GM03348 (cell line): ENCODE measurements at regions not wholly inside any gene's neighbourhood (a gene's known extent, or its start where the extent isn't known, plus 50 kb on each side); places are given as distances from the start of the nearest gene placed in this dataset.

Experiments used
- DNase-seq: peaks from one replicate; pipeline ENCODE4 v3.0.0; 2012; ENCODE audit warnings: low spot score

DNA sequence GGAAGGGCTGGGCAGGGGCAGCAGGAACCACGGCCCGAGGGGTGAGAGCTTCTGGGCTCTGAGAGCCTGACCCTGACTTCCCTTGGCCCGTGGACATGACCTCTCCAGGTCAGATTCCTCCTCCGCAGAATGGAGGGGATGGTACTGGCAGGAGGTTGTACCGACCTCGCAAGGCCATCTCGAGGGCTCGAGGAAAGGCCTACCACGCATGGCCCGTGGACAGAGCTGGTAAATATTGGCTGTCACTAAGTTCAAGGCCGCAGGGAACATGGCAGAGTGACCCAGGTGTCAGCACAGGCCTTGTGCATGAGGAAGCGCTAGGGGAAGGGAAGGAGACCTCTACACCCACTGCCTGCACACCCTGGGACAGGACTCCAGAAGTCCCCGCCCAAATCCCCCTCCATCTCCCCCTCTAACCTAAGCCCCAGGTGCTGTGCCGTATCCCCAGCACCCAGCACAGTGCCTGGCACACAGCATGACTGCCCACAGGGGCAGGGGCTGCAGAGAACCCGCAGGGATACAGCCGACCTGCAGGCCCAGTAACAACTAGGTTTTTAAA is 54.9 kb upstream of the PPP2R5C start:
- DNase-seq, result no peak

DNA sequence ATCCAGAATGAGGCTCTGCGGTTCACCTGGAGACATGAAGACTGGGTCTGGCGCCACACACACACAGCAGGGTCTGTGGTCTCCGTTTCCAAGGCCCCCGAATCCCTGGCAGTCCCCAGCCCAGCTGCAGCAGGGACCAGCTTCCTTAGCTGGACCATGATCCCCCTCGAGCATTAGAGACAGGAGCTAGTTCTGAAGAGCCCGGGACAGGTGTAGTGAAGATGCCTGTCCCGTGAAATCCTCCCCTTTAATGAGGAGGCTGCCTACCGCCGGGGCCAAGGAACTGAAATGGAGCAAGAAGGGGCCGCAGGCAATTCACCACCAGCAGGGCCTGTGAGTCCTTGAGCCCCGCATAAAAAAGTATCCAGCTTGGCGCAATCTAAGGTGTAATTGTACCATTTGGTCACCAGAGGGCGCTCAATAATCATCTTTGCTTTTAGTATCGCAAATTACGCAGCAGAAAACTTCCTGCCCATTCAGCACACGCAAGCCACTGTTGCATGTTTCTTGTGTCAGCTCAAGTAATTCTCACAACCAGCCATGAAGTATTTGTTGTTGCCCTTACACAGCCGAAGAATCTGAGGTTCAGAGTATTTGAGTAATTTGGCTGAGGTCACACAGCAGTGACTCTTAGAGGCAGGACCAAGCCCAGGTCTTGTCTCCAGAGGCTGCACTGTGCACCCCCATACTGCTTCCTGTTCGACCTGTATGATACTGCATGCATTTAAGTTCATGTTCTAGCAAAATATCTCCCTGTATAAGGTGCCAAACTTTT is 54.3 kb upstream of the PPP2R5C start:
- peak; percentile 78 for DNase-seq

DNA sequence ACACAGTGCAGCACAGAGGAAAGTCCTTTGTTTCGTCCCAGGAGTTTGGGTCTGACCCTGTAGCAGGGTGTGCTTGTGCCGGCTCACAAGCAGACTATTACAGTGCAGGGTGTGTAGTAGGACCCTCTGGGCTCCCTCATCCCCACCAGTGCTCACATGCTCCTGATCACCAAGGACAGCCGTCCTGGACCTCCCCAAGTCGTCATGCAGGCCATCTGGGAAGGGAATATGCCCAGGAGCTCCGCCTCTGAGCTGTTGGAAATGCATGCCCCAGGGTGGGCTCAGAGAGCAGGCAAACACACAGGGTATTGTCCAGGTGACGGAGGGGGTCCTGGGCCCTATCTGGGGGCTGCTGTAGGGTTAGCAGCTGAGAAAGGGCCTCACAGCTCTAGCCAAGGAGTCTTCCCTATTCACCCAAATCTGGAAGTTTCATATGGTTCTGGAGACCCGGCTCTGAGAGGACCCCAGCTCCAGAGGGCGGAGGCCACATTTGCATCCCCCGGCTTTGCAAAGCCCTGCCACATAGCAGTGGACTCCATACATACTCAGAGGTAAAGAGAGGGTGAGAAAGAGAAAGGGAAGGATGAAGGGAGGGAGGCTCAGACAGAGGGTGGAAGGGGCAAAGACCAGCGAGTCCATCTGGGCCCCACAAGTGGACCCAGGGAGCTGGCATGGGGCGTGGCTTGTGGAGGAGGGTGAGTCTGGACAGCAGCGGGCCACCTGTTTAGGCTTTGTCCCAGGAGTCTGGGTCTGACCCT is 53.5 kb upstream of the PPP2R5C start:
- no peak for DNase-seq

DNA sequence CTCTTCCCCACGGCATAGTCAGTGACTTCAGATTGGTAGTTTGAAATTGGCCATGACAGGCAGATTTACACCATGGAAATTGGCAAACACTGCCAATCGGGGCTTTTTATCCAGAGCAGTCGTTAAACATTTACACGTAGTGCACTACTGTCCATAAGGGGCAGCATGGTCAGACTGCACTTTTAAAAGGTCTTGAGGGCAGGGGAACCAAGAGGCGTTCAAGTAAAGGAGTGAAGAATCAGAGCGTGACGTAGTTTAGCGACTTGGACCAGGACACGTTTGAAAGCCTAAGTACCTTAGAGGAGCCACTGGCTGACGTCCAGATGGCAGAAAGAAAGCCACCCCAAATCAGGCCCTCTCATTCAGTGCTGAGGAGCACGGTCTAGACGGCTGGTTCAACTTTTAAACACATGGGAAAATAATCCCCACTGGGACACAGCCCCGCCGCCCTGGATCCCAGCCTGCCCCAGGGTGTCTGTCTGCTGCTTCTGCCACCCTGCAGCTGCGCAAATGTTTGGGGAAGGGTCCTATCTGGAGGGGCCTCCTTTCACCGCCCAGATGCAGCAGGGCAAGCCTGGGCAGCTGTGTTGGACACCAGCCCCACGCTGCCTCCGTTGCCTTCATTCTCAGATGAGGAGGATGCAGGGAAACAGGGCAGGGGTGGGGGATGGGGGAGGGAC is 52.5 kb upstream of the PPP2R5C start:
- no peak for DNase-seq

DNA sequence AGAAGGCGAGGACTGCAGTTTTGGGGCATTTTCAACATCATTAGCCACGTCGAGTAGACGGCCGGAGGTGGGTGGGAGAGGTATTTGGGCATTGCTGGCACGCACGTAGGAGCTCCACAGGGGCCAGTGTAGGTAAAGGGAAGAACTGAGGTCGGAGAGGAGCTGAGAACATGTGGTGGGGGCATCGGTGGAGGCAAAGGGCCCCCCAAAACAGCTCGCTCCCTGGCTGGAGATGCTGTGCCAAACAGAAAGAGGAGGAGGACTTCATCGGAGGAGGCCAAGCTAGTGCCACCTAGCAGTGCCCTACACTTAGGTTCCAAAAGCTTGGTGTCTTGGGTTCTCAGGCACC is 52.0 kb upstream of the PPP2R5C start:
- no peak for DNase-seq

DNA sequence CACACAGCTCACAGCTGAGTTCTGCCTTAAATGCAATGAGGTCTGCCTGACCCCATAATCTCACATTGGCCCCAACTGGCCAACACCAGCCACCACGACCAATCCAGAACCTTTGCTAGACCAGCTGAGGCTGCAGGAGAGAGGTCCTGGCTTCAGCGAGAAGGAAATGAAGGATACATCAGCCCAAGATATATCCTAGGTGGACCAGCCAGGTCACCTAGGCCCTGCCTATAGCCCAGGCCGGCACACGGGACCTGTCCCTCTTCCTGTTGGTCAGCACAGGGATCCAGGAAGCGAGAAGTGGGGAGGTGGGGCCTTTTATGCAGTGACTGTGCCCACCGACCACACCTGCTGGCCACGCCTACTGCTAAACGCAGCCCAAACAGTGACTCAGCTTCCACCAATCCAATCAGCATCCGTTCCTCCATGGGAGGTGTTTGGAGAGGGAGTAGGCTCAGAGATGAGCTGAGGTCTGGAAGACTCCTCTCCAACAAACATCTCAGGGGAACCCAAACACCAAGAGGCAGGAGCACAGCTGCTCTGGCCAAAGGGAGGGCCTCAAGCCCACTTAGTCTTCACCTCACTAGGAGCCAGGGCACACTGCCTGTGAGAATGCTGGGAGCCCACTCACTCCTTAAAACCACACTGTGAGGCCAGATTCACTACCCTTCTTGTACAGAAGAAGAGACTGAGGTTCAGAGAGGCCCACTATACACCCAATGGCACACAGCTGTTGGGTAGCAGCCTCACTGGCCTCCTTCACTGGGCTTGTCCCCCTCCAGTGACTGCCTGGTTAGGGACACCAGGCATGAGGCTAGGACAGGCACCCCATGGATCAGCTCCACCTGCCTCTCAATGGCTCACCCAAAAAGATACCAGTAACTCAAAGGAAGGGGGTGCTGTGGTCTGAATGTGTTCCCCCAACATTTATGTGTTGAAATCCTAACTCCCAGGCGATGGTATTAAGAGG is 51.3 kb upstream of the PPP2R5C start:
- DNase-seq, result no peak

DNA sequence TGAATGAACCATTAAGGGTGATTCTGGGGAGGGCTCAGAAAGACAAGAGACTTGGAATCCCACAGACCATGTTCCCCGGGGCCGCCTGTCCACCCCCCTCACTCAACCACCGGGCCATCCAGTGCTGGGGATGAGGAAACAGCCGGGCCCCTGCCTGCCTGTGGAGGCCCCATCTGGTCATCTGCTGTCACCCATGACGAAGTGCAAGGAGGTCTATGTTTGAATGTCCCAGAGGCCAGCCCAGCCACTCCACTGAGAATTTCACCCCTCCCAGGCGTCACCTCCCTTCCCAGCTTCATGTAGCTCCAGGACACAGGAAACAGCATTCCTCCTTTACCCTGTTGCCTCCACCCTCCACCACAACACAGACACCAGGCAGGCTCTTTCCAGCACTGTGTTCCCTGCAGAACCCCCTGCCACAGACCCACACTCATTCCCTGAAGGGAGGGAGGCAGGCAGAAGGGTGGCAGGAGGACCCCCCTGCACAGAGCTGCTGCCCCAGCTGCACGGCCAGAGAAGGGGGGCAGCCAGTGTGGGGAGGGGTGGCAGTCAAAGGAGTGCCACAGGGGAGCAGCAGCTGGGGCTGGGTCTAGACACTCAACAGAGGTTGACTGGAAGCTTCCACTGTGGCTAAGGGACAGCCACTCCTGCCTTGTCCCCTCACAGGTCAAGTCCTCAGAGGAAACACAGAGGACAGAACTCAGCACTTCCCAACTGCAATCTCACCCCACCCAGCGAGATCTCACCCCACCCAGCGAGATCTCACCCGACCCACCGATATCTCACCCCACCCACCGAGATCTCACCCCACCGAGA is 50.3 kb upstream of the PPP2R5C start:
- DNase-seq, result no peak
